Upper lobe of left lung (tissue), 6 donors: ENCODE measurements at regions not wholly inside any gene's neighbourhood (a gene's known extent, or its start where the extent isn't known, plus 50 kb on each side); places are given as distances from the start of the nearest gene placed in this dataset.

Experiments used
- ATAC-seq, 2 donors: fragments of 200-7000 bp; cut with Tn5 transposase; one replicate each; pipeline ENCODE4 v1.9.1; 2022; ENCODE audit warnings: mild to moderate bottlenecking in 2 of 2, moderate library complexity in 2 of 2; ENCODE audit not compliant: low FRiP score in 2 of 2
- DNase-seq, 2 donors: peaks; one replicate each; pipeline ENCODE4 v3.0.0-alpha.2; 2019 to 2020
- H3K27ac ChIP-seq, 4 donors: fragments of 200-600 bp; sonication (generic); one replicate each; pipeline ENCODE4 v1.5.1; 2016 to 2019
- H3K27me3 ChIP-seq, 4 donors: fragments of 200-600 bp; sonication (generic); one replicate each; pipeline ENCODE4 v1.5.1; 2017 to 2019
- H3K36me3 ChIP-seq, 4 donors: fragments of 200-600 bp; sonication (generic); one replicate each; pipeline ENCODE4 v1.5.1; 2016 to 2019
- H3K4me1 ChIP-seq, 4 donors: fragments of 200-600 bp; sonication (generic); one replicate each; pipeline ENCODE4 v1.5.1; 2018 to 2019
- H3K4me3 ChIP-seq, 4 donors: fragments of 200-600 bp; sonication (generic); one replicate each; pipeline ENCODE4 v1.5.1; 2017 to 2019; ENCODE audit warnings: mild to moderate bottlenecking in 2 of 4, moderate library complexity in 1 of 4
- H3K9me3 ChIP-seq, 4 donors: fragments of 200-600 bp; sonication (generic); one replicate each; pipeline ENCODE4 v1.5.1; 2018 to 2019
- EP300 ChIP-seq, 4 donors: sonication (generic); formaldehyde crosslinking; IDR thresholded peaks; one replicate each; pipeline ENCODE4 v1.5.1; 2017; ENCODE audit warnings: antibody characterized with exemption in 4 of 4, control low read depth in 2 of 4
- POLR2A ChIP-seq, 4 donors: fragments of 450-650 bp; IDR thresholded peaks; one replicate each; pipeline ENCODE4 v1.5.1; 2016 to 2017; ENCODE audit warnings: antibody characterized with exemption in 4 of 4, mild to moderate bottlenecking in 2 of 4
- POLR2AphosphoS5 ChIP-seq, 2 donors: sonication (generic); formaldehyde crosslinking; IDR thresholded peaks; one replicate each; pipeline ENCODE4 v1.5.1; 2017; ENCODE audit warnings: antibody characterized with exemption in 2 of 2
- WGBS, 2 donors: methylation state at CpG; one replicate each; pipeline ENCODE4 v1.1.5; 2017 to 2018; 5-methylcytosine and 5-hydroxymethylcytosine counted together
- TF ChIP-seq, protein P1 (sequence below), 6 experiments: fragments of 450-650 bp in 4 of 6; fragments of 200-600 bp in 2 of 6; sonication (generic) in 2 of 6; IDR thresholded peaks; one replicate each; pipeline ENCODE4 v1.5.1; 2016 to 2019; ENCODE audit warnings: antibody characterized with exemption in 6 of 6
- donor health status: DM: no; HTN: no; CAD: no; lungs with moderate emphysema.
- donor health status: DM: no; HTN: yes; CAD: no; lungs with severe emphysema.

DNA sequence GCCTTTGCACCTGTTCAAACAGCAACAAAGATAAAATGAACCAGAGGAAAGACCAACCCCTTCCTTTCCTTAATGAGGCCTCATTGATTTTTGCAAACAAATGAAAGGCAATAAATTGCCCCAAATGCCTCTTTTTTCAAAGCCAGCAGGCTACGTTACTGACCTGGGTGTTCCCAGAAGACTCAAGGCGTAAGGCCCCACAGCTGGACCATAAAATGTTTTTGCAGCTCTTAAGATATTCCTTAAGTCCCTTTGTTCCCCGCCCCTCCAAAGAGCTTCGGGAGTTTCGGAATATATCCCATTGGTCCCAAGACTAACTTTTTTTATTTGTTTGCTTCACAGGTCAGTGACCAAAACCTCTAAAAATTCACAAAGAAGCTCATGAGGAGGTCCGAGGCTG is 462.9 kb upstream of the PRICKLE1 start:
- DNase-seq (no peak), ATAC-seq (no peak)
- Histone ChIP-seq H3K27ac (no peak overlapping the region), H3K27me3 (no peaks in the 10 kb centered on the region), H3K4me1 (no peaks in the 10 kb centered on the region), H3K4me3 (no peak overlapping the region), H3K36me3 (no peaks in the 10 kb centered on the region), H3K9me3 (no peaks in the 10 kb centered on the region)
- 90 to 96% methylated on average over 6 of the region's 6 CpGs for WGBS, 2 donors
- no peak for TF ChIP-seq POLR2A (IDR thresholded peaks at IDR 0.05)
- TF ChIP-seq, protein P1, sequence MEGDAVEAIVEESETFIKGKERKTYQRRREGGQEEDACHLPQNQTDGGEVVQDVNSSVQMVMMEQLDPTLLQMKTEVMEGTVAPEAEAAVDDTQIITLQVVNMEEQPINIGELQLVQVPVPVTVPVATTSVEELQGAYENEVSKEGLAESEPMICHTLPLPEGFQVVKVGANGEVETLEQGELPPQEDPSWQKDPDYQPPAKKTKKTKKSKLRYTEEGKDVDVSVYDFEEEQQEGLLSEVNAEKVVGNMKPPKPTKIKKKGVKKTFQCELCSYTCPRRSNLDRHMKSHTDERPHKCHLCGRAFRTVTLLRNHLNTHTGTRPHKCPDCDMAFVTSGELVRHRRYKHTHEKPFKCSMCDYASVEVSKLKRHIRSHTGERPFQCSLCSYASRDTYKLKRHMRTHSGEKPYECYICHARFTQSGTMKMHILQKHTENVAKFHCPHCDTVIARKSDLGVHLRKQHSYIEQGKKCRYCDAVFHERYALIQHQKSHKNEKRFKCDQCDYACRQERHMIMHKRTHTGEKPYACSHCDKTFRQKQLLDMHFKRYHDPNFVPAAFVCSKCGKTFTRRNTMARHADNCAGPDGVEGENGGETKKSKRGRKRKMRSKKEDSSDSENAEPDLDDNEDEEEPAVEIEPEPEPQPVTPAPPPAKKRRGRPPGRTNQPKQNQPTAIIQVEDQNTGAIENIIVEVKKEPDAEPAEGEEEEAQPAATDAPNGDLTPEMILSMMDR (IDR thresholded peaks at IDR 0.05), result no peak
- no peak for TF ChIP-seq POLR2AphosphoS5 (IDR thresholded peaks at IDR 0.05)
- no peak for TF ChIP-seq EP300 (IDR thresholded peaks at IDR 0.05)

DNA sequence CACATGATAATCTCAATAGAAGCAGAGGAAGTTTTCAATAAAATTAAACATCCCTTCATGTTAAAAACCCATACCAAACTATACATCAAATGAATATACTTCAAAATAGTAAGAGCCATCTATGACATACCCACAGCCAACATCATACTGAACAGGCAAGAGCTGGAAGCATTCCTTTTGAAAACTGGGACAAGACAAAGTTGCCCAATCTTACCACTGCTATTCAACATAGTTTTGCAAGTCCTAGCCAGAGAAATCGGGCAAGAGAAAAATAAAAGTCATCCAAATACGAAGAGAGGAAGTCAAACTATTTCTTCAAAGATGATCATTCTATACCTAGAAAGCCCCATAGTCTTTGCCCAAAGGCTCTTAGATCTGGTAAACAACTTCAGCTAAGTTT is 454.7 kb upstream of the PRICKLE1 start:
- DNase-seq (no peak), ATAC-seq (no peak)
- no peaks in the 10 kb centered on the region for H3K9me3 ChIP-seq
- TF ChIP-seq POLR2AphosphoS5 (IDR thresholded peaks at IDR 0.05) (no peak), POLR2A (IDR thresholded peaks at IDR 0.05) (no peak), EP300 (IDR thresholded peaks at IDR 0.05) (no peak)
- TF ChIP-seq, protein P1 (IDR thresholded peaks at IDR 0.05), result no peak
- H3K4me3 ChIP-seq, result no peak overlapping the region
- no peaks in the 10 kb centered on the region for H3K27me3 ChIP-seq
- H3K36me3 ChIP-seq, result no peaks in the 10 kb centered on the region
- WGBS, 2 donors, result 81 to 92% methylated on average over 2 of the region's 2 CpGs
- no peaks in the 10 kb centered on the region for H3K4me1 ChIP-seq
- H3K27ac ChIP-seq, result no peak overlapping the region

DNA sequence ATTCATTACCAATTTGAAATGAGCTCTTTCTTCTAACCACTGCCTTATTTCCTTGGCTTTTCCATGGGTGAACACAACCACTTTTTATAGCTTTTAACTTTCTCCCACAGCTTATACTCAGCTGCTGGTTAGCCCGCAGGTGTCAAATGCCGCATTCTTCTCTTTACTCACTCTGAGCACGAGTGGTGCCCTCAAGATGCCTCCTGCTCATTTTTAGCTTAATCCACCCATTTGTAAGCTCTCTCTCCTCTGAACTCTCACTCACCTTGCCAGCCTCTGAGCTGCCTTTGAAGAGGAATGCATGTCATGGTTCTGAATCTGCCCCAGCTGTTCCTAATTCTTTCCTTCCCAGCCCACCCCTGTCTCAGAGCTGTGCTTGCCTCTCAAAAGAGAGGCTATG is 449.4 kb upstream of the PRICKLE1 start:
- Histone ChIP-seq H3K27me3 (no peaks in the 10 kb centered on the region), H3K4me3 (no peak overlapping the region), H3K27ac (no peak overlapping the region), H3K9me3 (no peaks in the 10 kb centered on the region), H3K36me3 (no peaks in the 10 kb centered on the region), H3K4me1 (no peaks in the 10 kb centered on the region)
- WGBS, 2 donors, result 91 to 92% methylated on average over 3 of the region's 3 CpGs
- TF ChIP-seq EP300 (IDR thresholded peaks at IDR 0.05), result no peak
- TF ChIP-seq POLR2A (IDR thresholded peaks at IDR 0.05), result no peak
- no peak for TF ChIP-seq POLR2AphosphoS5 (IDR thresholded peaks at IDR 0.05)
- TF ChIP-seq, protein P1 (IDR thresholded peaks at IDR 0.05), result no peak
- no peak for ATAC-seq
- DNase-seq, result no peak

DNA sequence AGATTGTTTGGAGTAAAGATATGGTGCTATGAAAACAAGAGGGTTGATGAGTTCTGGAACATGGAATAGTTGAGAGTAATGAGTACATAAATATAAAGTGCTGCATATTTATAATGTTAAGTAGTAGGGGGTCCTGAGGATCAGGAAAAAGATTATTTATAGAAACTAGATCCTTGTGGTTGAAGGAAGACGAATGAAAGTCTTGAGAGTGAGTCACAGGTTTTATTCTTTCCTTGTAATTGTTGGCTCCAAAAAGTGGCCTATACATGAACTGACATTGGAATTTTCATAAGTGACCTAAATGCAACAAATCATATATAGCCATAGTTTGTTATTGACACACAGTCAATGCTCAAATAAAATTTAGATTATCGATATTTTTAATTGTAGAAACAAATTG is 440.4 kb upstream of the PRICKLE1 start:
- no peak for ATAC-seq
- Histone ChIP-seq H3K27ac (no peak overlapping the region), H3K4me1 (no peaks in the 10 kb centered on the region), H3K27me3 (no peaks in the 10 kb centered on the region), H3K9me3 (peaks cover 0 to 10% (median 4%) of the 10 kb centered on the region in 4 donors), H3K4me3 (no peak overlapping the region), H3K36me3 (no peaks in the 10 kb centered on the region)
- no peak for DNase-seq
- 83 to 90% methylated on average over 2 of the region's 2 CpGs for WGBS, 2 donors
- TF ChIP-seq EP300 (IDR thresholded peaks at IDR 0.05) (no peak), POLR2AphosphoS5 (IDR thresholded peaks at IDR 0.05) (no peak), POLR2A (IDR thresholded peaks at IDR 0.05) (no peak)
- TF ChIP-seq, protein P1 (IDR thresholded peaks at IDR 0.05), result no peak

DNA sequence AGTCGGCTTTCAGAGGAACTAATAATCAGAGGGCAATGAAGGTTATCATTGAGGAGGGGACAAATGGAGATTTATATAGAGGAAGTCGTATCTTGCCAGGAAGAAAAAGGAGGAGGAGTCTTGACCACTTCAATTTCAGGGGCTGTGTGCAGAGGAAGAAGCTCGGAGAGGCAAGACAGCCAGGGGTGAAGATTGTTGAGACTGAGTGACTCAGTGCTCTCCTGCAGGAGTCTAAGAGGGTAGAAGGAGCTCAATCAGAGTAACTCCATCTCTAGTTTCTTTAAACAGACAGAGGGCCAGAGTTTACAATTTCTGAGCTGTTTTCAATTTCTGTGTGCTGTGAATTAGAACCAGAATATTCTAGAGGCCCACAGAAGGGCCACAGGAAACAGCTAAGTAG is 439.3 kb upstream of the PRICKLE1 start:
- WGBS, 2 donors, result 53 to 55% methylated on average over 3 of the region's 3 CpGs
- no peak for DNase-seq
- Histone ChIP-seq H3K4me3 (no peak overlapping the region), H3K4me1 (no peaks in the 10 kb centered on the region), H3K36me3 (no peaks in the 10 kb centered on the region), H3K27me3 (no peaks in the 10 kb centered on the region), H3K27ac (no peak overlapping the region), H3K9me3 (peaks cover 0 to 10% (median 4%) of the 10 kb centered on the region in 4 donors)
- TF ChIP-seq, protein P1 (IDR thresholded peaks at IDR 0.05), result no peak
- TF ChIP-seq POLR2A (IDR thresholded peaks at IDR 0.05), result no peak
- TF ChIP-seq EP300 (IDR thresholded peaks at IDR 0.05), result no peak
- TF ChIP-seq POLR2AphosphoS5 (IDR thresholded peaks at IDR 0.05), result no peak
- no peak for ATAC-seq
